K562 (cell line): ENCODE measurements at regions not wholly inside any gene's neighbourhood (a gene's known extent, or its start where the extent isn't known, plus 50 kb on each side); places are given as distances from the start of the nearest gene placed in this dataset.

ENCODE experiments used
- ATAC-seq: fragments of 200-7000 bp; cut with Tn5 transposase; 3 replicates; pipeline ENCODE4 v1.9.1; 2020; ENCODE audit warnings: moderate library complexity
- BruUV-seq: library from RNA; stranded (reverse); fragments of 400-500 nt; replicated peaks from 2 replicates; lab custom pipeline; 2021; lab: Mats Ljungman, UMichigan
- CTCF ChIA-PET: fragments of 300-600 bp; formaldehyde crosslinking; extraction: SDS; loops from one replicate; lab custom pipeline; 2021; ENCODE audit warnings: low intra/inter-chr PET ratio; lab: Yijun Ruan, JAX
- POLR2A ChIA-PET: fragments of 300-600, 350-650 bp; sonication (Branson Sonifier 250); formaldehyde crosslinking; extraction: SDS; loops from one replicate; lab custom pipeline; 2021; ENCODE audit warnings: antibody characterized with exemption, inconsistent platforms; lab: Yijun Ruan, JAX
- DNase-seq, 4 experiments: peaks; one replicate each; pipeline versions ENCODE4 v3.0.0 to v3.0.0-alpha.2; 2011 to 2018; ENCODE audit warnings: low spot score in 3 of 4, mixed read lengths in 3 of 4; ENCODE audit errors: extremely low read depth in 1 of 4
- FAIRE-seq: peaks from 2 replicates; lab custom pipeline; 2011; peaks lifted over from hg19 to GRCh38; lab: Jason Lieb, UNC
- H2AFZ ChIP-seq: 2 replicates; pipeline ENCODE4 v1.6.0; 2011; ENCODE audit warnings: low read depth, low read length, control low read depth, inconsistent platforms
- H3K27ac ChIP-seq: fragments of 200-600 bp; 3 replicates; pipeline ENCODE4 v1.8.0; 2011; ENCODE audit warnings: low read depth, mild to moderate bottlenecking, control low read depth, inconsistent platforms, low read length, moderate library complexity, mixed read lengths; ENCODE audit errors: extremely low read depth
- H3K27me3 ChIP-seq, 2 experiments: fragments of 300-600 bp in 1 of 2; 2 replicates in 1 of 2; 3 replicates in 1 of 2; pipeline versions ENCODE4 v1.6.0 to v1.8.0; 2011; ENCODE audit warnings: inconsistent platforms in 2 of 2, low read length in 2 of 2, mild to moderate bottlenecking in 1 of 2, mixed read lengths in 1 of 2, moderate library complexity in 1 of 2; ENCODE audit not compliant: control insufficient read depth in 2 of 2, insufficient read depth in 2 of 2
- H3K36me3 ChIP-seq: fragments of 300-600 bp; 3 replicates; pipeline ENCODE4 v1.8.0; 2011; ENCODE audit warnings: mild to moderate bottlenecking, low read length, inconsistent platforms; ENCODE audit not compliant: control insufficient read depth, insufficient read depth
- H3K4me1 ChIP-seq, 2 experiments: fragments of 200-600 bp in 1 of 2; replicated peaks in 1 of 2; 2 replicates in 1 of 2; 3 replicates in 1 of 2; pipeline versions ENCODE4 v1.5.1 to v1.8.0; 2011; ENCODE audit warnings: inconsistent platforms in 2 of 2, low read length in 2 of 2, mild to moderate bottlenecking in 1 of 2, mixed read lengths in 1 of 2, moderate library complexity in 1 of 2; ENCODE audit not compliant: control insufficient read depth in 2 of 2, insufficient read depth in 2 of 2
- H3K4me2 ChIP-seq: 2 replicates; pipeline ENCODE4 v1.6.1; 2011; ENCODE audit warnings: low read length, control low read depth, inconsistent platforms, mixed read lengths; ENCODE audit not compliant: insufficient read depth
- H3K4me3 ChIP-seq: fragments of 200-600 bp; sonication (generic), shearing (Covaris generic); 2 replicates; pipeline ENCODE4 v1.5.1; 2016; ENCODE audit warnings: control low read depth, inconsistent platforms
- H3K79me2 ChIP-seq: fragments of 200-600 bp; 3 replicates; pipeline ENCODE4 v1.8.0; 2011; ENCODE audit warnings: low read length, inconsistent platforms; ENCODE audit not compliant: control insufficient read depth, insufficient read depth
- H3K9ac ChIP-seq, 2 experiments: 2 replicates each; pipeline versions ENCODE4 v1.6.0 to v1.6.1; 2011; ENCODE audit warnings: low read depth in 2 of 2, low read length in 2 of 2, control low read depth in 1 of 2, inconsistent platforms in 1 of 2, mild to moderate bottlenecking in 1 of 2, mixed read lengths in 1 of 2; ENCODE audit not compliant: insufficient read depth in 1 of 2
- H3K9me1 ChIP-seq: one replicate; pipeline ENCODE4 v1.6.0; 2011; ENCODE audit warnings: inconsistent platforms, mild to moderate bottlenecking, low read length, moderate library complexity; ENCODE audit not compliant: control insufficient read depth, insufficient read depth
- H3K9me3 ChIP-seq: replicated peaks from 2 replicates; pipeline ENCODE4 v1.5.1; 2011; ENCODE audit warnings: low read depth, low read length, inconsistent platforms; ENCODE audit not compliant: control insufficient read depth, insufficient read depth
- H4K20me1 ChIP-seq: replicated peaks from 2 replicates; pipeline ENCODE4 v1.6.1; 2011; ENCODE audit warnings: low read length, inconsistent platforms, mixed read lengths; ENCODE audit not compliant: control insufficient read depth, insufficient read depth
- CBX3 ChIP-seq, 2 experiments: IDR thresholded peaks; 1 replicate in 1 of 2; 2 replicates in 1 of 2; pipeline ENCODE4 v1.6.1; 2012; ENCODE audit warnings: inconsistent platforms in 2 of 2, low read length in 2 of 2, borderline replicate concordance in 1 of 2, control low read depth in 1 of 2
- CHD4 ChIP-seq: fragments of 200-600 bp; sonication (generic); IDR thresholded peaks from 3 replicates; pipeline ENCODE4 v1.6.1; 2012; ENCODE audit warnings: low read depth, mild to moderate bottlenecking, mixed read lengths, low read length, inconsistent platforms; ENCODE audit not compliant: insufficient read depth, insufficient replicate concordance, poor library complexity, severe bottlenecking
- CTBP1 ChIP-seq: fragments of 450-650 bp; IDR thresholded peaks from 2 replicates; pipeline ENCODE4 v1.6.1; 2016; ENCODE audit warnings: borderline replicate concordance
- EWSR1 ChIP-seq: fragments of 450-650 bp; IDR thresholded peaks from 2 replicates; pipeline ENCODE4 v1.6.1; 2018; ENCODE audit warnings: borderline replicate concordance, mild to moderate bottlenecking, low read depth, moderate library complexity; ENCODE audit not compliant: partially characterized antibody
- MCM3 ChIP-seq: fragments of 450-650 bp; IDR thresholded peaks from 2 replicates; pipeline ENCODE4 v1.6.1; 2016
- POLR2B ChIP-seq: fragments of 450-650 bp; IDR thresholded peaks from 2 replicates; pipeline ENCODE4 v1.6.1; 2018; ENCODE audit warnings: low read depth; ENCODE audit not compliant: partially characterized antibody
- PRMT5 ChIP-seq: sonication (generic); formaldehyde crosslinking; IDR thresholded peaks from 2 replicates; pipeline ENCODE4 v1.5.0; 2020; ENCODE audit warnings: missing genetic modification reagents
- SETDB1 ChIP-seq: IDR thresholded peaks from one replicate; pipeline ENCODE4 v1.6.1; 2012; ENCODE audit warnings: low read length, control low read depth, inconsistent platforms
- SIX5 ChIP-seq, 2 experiments: IDR thresholded peaks; 2 replicates each; pipeline ENCODE4 v1.6.1; 2011; ENCODE audit warnings: low read length in 2 of 2, borderline replicate concordance in 1 of 2, low read depth in 1 of 2, mild to moderate bottlenecking in 1 of 2, moderate library complexity in 1 of 2; ENCODE audit not compliant: insufficient read depth in 1 of 2
- TARDBP ChIP-seq: fragments of 450-650 bp; IDR thresholded peaks from 2 replicates; pipeline ENCODE4 v1.6.1; 2016
- TCF7L2 ChIP-seq: fragments of 150-350 bp; IDR thresholded peaks from 2 replicates; pipeline ENCODE4 v1.6.1; 2016; ENCODE audit warnings: low read depth, mild to moderate bottlenecking, low read length, moderate library complexity
- TEAD4 ChIP-seq, 2 experiments: sonication (generic) in 1 of 2; formaldehyde crosslinking in 1 of 2; IDR thresholded peaks; 2 replicates each; pipeline versions ENCODE4 v1.6.1 to v1.8.0; 2012 to 2022; ENCODE audit warnings: borderline replicate concordance in 1 of 2, inconsistent platforms in 1 of 2, low read length in 1 of 2, mild to moderate bottlenecking in 1 of 2, missing genetic modification reagents in 1 of 2
- ZNF668 ChIP-seq: fragments of 250-450 bp; sonication (Bioruptor Pico); IDR thresholded peaks from 2 replicates; pipeline ENCODE4 v1.8.0; 2022; ENCODE audit warnings: mild to moderate bottlenecking, inconsistent platforms
- ZNF830 ChIP-seq: fragments of 250-450 bp; sonication (Bioruptor Pico); IDR thresholded peaks from 2 replicates; pipeline ENCODE4 v1.5.0; 2021; ENCODE audit warnings: mild to moderate bottlenecking
- WGBS: fragments of 100-300 bp; shearing (Covaris generic); methylation state at CpG from one replicate; pipeline ENCODE4 v1.1.6; 2016; ENCODE audit warnings: low coverage, mixed read lengths; ENCODE audit not compliant: insufficient coverage; ENCODE audit errors: missing lambda C conversion rate; 5-methylcytosine and 5-hydroxymethylcytosine counted together
- in situ Hi-C: fragments of 300-500 bp; cut with MboI; formaldehyde crosslinking; loops from 4 replicates; pipeline ENCODE4 v1.15.0; 2018; ENCODE audit warnings: inconsistent platforms, mixed read lengths
- intact Hi-C: fragments of 100-400 bp; cut with micrococcal nuclease; formaldehyde crosslinking; loops from 2 replicates; pipeline ENCODE4 v1.14.2; 2022
- TF ChIP-seq, protein P1 (sequence below), 2 experiments: fragments of 450-650 bp in 1 of 2; sonication (generic) in 1 of 2; formaldehyde crosslinking in 1 of 2; IDR thresholded peaks in 1 of 2; conservative IDR thresholded peaks in 1 of 2; 2 replicates each; pipeline versions ENCODE4 v1.6.1 to v1.8.1; 2016 to 2023; ENCODE audit warnings: mild to moderate bottlenecking in 2 of 2, moderate library complexity in 2 of 2, inconsistent platforms in 1 of 2, missing genetic modification reagents in 1 of 2
- TF ChIP-seq, protein P2 (sequence below): fragments of 450-650 bp; formaldehyde crosslinking; IDR thresholded peaks from 2 replicates; pipeline ENCODE4 v1.4.0; 2022; ENCODE audit warnings: mild to moderate bottlenecking, moderate library complexity
- TF ChIP-seq, protein P3 (sequence below), 2 experiments: fragments of 450-650 bp; conservative IDR thresholded peaks; 2 replicates each; pipeline ENCODE4 v1.6.1; 2017; ENCODE audit warnings: mild to moderate bottlenecking in 2 of 2, moderate library complexity in 2 of 2

DNA sequence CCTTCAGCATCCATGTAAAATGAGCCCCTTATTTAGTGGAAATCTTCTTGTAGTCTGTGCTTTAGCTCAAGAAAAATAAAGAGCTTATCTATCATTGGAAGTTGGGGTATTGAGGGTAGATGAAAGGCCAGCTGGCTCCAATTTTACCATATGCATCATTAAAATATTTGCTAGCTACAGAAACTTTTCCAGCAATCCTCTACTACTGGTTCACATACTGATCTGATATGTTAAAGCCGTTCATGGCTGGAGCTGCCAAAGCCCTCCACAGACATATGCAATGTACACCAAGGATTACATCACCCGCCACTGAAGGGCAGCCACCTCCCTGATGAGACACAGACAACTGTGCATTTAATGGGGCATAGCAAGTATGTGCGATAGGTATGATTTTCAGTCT is 1205.3 kb downstream of the GALC start (continued):
- TF ChIP-seq CTBP1 (no peak), SIX5 (IDR thresholded peaks at IDR 0.05; ENCODE audit: borderline replicate concordance in 1 of 2, insufficient read depth in 1 of 2, low read depth in 1 of 2, low read length in 2 of 2) (no peak), CBX3 (IDR thresholded peaks at IDR 0.05; ENCODE audit: borderline replicate concordance in 1 of 2, low read length in 2 of 2) (no peak)
- TF ChIP-seq, protein P1, sequence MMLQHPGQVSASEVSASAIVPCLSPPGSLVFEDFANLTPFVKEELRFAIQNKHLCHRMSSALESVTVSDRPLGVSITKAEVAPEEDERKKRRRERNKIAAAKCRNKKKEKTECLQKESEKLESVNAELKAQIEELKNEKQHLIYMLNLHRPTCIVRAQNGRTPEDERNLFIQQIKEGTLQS (IDR thresholded peaks at IDR 0.05), result no peak
- TF ChIP-seq, protein P1 (CRISPR knock-in tag; conservative IDR thresholded peaks at IDR 0.05), result no peak
- TF ChIP-seq, protein P2, sequence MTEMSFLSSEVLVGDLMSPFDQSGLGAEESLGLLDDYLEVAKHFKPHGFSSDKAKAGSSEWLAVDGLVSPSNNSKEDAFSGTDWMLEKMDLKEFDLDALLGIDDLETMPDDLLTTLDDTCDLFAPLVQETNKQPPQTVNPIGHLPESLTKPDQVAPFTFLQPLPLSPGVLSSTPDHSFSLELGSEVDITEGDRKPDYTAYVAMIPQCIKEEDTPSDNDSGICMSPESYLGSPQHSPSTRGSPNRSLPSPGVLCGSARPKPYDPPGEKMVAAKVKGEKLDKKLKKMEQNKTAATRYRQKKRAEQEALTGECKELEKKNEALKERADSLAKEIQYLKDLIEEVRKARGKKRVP, result peak; percentile 94

DNA sequence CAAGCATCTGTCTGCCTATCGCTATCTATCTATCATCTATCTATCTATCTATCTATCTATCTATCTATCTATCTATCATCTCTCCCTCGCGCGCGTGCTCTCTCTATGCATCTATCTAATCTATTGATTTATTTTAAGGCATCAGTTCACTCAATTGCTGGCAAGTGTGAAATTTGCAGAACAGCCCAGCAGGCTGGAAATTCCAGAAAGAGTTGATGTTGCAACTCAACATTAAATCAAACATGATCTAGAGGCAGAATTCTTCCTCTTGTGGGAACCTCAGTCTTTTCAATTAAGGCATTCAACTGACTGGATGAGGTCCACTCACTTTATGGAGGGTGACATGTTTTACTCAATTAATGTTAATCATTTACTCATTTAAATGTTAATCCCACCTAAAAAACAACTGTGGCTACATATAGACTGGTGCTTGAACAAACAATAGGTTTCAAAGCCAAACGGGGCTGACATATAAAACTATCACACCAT is 1210.8 kb downstream of the GALC start:
- Histone ChIP-seq H3K27ac (no peak overlapping the region), H3K4me1 (no peaks in the 10 kb centered on the region), H3K4me3 (no peak overlapping the region), H3K9ac (no peak overlapping the region), H2AFZ (no peak overlapping the region), H3K4me2 (no peak overlapping the region), H3K9me1 (no peaks in the 10 kb centered on the region), H3K36me3 (no peaks in the 10 kb centered on the region), H3K79me2 (no peaks in the 10 kb centered on the region), H4K20me1 (no peaks in the 10 kb centered on the region), H3K9me3 (no peaks in the 10 kb centered on the region), H3K27me3 (no peaks in the 10 kb centered on the region)
- ChIA-PET CTCF (no interaction called here), POLR2A (no interaction called here)
- WGBS, result 0% methylated on average over 6 of the region's 6 CpGs
- in situ Hi-C loops, result no loop called here
- intact Hi-C loops, result no loop called here
- no peak for ATAC-seq
- BruUV-seq, result no TSS peak
- DNase-seq, result no peak
- FAIRE-seq, result no peak
- TF ChIP-seq EWSR1 (no peak), TARDBP (no peak), PRMT5 (no peak), ZNF830 (CRISPR knock-in tag) (no peak), POLR2B (no peak), ZNF668 (CRISPR knock-in tag) (no peak), TEAD4 (IDR thresholded peaks at IDR 0.05; ENCODE audit: low read length) (no peak), TEAD4 (CRISPR knock-in tag; IDR thresholded peaks at IDR 0.05; ENCODE audit: borderline replicate concordance) (no peak), SETDB1 (no peak), MCM3 (no peak), CHD4 (no peak), TCF7L2 (no peak)
- TF ChIP-seq, protein P3, sequence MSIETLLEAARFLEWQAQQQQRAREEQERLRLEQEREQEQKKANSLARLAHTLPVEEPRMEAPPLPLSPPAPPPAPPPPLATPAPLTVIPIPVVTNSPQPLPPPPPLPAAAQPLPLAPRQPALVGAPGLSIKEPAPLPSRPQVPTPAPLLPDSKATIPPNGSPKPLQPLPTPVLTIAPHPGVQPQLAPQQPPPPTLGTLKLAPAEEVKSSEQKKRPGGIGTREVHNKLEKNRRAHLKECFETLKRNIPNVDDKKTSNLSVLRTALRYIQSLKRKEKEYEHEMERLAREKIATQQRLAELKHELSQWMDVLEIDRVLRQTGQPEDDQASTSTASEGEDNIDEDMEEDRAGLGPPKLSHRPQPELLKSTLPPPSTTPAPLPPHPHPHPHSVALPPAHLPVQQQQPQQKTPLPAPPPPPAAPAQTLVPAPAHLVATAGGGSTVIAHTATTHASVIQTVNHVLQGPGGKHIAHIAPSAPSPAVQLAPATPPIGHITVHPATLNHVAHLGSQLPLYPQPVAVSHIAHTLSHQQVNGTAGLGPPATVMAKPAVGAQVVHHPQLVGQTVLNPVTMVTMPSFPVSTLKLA (conservative IDR thresholded peaks at IDR 0.05), result no peak
